SK-N-SH treated with all-trans-retinoic acid at 6 μM for 48 hours (cell line): ENCODE measurements at regions not wholly inside any gene's neighbourhood (a gene's known extent, or its start where the extent isn't known, plus 50 kb on each side); places are given as distances from the start of the nearest gene placed in this dataset.

Source experiments
- ARNTL ChIP-seq: fragments of 450-650 bp; formaldehyde crosslinking; IDR thresholded peaks from 2 replicates; pipeline ENCODE4 v1.5.0; 2020; ENCODE audit warnings: low read depth, mild to moderate bottlenecking, moderate library complexity, borderline replicate concordance
- ESRRG ChIP-seq: fragments of 250-450 bp; sonication (Bioruptor Pico); IDR thresholded peaks from 2 replicates; pipeline ENCODE4 v1.6.1; 2021; ENCODE audit warnings: mild to moderate bottlenecking
- ZFP3 ChIP-seq: fragments of 250-450 bp; sonication (Bioruptor Pico); IDR thresholded peaks from 2 replicates; pipeline ENCODE4 v1.5.0; 2020; ENCODE audit warnings: mild to moderate bottlenecking, moderate library complexity

DNA sequence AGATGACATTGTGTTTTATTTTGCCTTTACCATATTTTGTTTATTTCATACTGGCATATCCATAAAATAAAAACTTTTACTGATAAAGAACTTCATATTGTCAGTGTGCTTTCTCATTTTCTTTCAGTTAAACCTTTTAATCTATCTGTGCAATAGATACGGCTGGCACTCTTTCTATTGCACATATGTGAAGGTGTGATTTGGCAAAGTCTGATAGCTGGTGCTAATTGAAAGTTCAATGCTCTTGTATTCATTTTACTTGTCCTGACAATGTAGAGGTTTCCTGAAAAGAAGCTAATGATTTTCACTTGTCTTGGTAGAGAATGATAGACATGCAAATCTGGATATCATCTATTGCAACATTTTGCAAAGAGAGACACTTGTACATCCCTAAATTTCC lies 467.0 kb downstream of the NSUN3 start:
- TF ChIP-seq ARNTL (no peak), ZFP3 (CRISPR knock-in tag) (no peak), ESRRG (CRISPR knock-in tag) (no peak)
